Immature natural killer cell (primary cell): ENCODE measurements at regions not wholly inside any gene's neighbourhood (a gene's known extent, or its start where the extent isn't known, plus 50 kb on each side); places are given as distances from the start of the nearest gene placed in this dataset.
"Not testable (repeated sequence)": the region's sequence is repeated elsewhere in the genome, so short reads cannot be mapped to it uniquely, and the experiment has no call there.

ENCODE experiments used
- DNase-seq, 3 donors: peaks; one replicate each; pipeline ENCODE4 v3.0.0; 2022; ENCODE audit warnings: mixed read lengths in 1 of 3
- H3K27ac Mint-ChIP-seq, 6 donors: one replicate each; pipeline ENCODE4 v1.8.0; 2020; ENCODE audit warnings: mixed read lengths in 6 of 6, mild to moderate bottlenecking in 5 of 6, inconsistent platforms in 4 of 6, moderate library complexity in 3 of 6
- H3K27me3 Mint-ChIP-seq, 3 donors: one replicate each; pipeline ENCODE4 v1.8.0; 2020 to 2021; ENCODE audit warnings: low read depth in 3 of 3, mild to moderate bottlenecking in 3 of 3, mixed read lengths in 3 of 3, moderate library complexity in 3 of 3, inconsistent platforms in 1 of 3
- H3K36me3 Mint-ChIP-seq, 3 donors: one replicate each; pipeline ENCODE4 v1.8.0; 2020; ENCODE audit warnings: mixed read lengths in 3 of 3, inconsistent platforms in 2 of 3, mild to moderate bottlenecking in 2 of 3
- H3K4me1 Mint-ChIP-seq, 2 donors: one replicate each; pipeline ENCODE4 v1.8.0; 2020; ENCODE audit warnings: inconsistent platforms in 2 of 2, mild to moderate bottlenecking in 2 of 2, mixed read lengths in 2 of 2, moderate library complexity in 1 of 2
- H3K4me3 Mint-ChIP-seq, 5 donors: one replicate each; pipeline ENCODE4 v1.8.0; 2020; ENCODE audit warnings: mild to moderate bottlenecking in 5 of 5, mixed read lengths in 5 of 5, inconsistent platforms in 3 of 5, moderate library complexity in 3 of 5
- H3K9me3 Mint-ChIP-seq, 6 donors: one replicate each; pipeline ENCODE4 v1.8.0; 2020; ENCODE audit warnings: mild to moderate bottlenecking in 6 of 6, mixed read lengths in 6 of 6, inconsistent platforms in 4 of 6, moderate library complexity in 3 of 6

DNA sequence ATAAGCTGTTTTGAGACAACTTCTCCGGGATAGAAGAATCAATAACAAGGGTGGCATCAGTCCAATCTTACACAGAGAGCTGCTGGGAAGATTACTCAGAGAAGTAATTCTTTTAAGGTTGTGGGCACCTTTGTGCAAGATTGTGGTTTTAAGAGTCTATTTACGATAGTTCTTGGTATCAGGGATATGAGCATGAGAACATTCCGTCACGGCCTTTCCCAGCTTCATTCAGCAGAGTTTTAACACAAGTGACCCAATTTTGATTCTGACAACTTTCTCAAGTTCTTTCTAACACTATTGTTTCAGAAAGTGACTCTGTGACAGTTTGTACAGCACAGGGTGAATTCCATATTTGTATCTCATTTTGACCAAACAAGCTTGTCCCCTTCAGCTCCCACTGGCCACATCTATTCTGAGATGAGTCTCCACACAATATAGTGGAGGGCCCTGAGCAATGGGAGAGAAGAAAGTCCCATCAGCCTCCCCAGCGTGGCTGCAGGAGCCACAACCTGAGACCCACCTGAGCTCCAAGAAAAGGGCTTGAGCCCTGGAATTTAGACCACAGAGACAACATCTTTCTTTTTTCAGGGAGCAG is 869.2 kb downstream of the TMEM121 start:
- no peaks in the 10 kb centered on the region for H3K36me3 Mint-ChIP-seq
- no peaks in the 10 kb centered on the region for H3K9me3 Mint-ChIP-seq
- H3K27me3 Mint-ChIP-seq, result peaks cover 3 to 7% (median 5%) of the 10 kb centered on the region in 3 donors
- peak overlapping the region in 2 of 6 donors; percentile 82 for H3K27ac Mint-ChIP-seq
- no peaks in the 10 kb centered on the region for H3K4me1 Mint-ChIP-seq
- DNase-seq, result no peak
- peak overlapping the region in 1 of 5 donors; percentile 16 for H3K4me3 Mint-ChIP-seq

DNA sequence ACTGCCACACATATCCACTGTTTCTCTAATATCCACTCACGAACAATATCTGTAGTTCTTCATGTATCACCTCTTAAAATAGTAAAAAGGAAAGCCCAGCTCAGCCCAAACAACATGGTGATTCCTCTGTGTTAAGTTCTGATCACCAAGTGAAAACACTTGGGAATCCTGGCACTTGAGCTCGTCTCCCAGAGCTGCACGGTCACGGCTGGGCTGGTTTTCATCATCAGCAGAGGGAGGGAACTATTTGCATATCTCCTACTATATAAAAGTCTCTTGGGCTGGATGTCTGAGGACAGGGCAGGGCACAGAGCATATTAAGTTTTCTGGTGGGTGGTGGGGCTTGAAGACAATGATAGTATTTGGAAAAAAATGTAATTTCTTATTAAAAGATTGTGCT is 870.6 kb downstream of the TMEM121 start:
- Mint-ChIP-seq H3K4me3 (no peak overlapping the region), H3K4me1 (no peaks in the 10 kb centered on the region)

DNA sequence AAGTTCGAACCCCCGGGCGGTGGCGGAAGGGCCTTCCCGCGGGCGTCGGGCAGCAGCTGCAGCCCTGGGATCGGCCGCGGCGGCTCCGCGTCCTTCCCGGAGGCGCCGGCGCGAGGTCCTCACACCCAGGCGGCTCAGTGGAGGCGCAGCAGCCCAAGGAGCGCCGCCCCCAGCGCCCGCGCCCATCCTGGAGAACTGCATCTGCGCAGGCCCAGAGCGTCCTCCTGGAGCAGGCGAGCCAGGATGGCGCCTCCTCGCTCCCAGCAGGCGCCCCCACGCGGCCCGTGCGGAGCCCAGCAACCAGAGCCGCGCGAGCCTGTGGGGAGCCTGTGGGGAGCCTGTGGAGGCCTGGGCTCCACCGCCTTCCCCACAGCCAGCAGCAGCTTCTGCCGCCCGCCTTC is 872.5 kb downstream of the TMEM121 start:
- not testable (repeated sequence) for DNase-seq, H3K9me3 Mint-ChIP-seq, H3K27me3 Mint-ChIP-seq, H3K36me3 Mint-ChIP-seq, H3K4me1 Mint-ChIP-seq, H3K4me3 Mint-ChIP-seq, H3K27ac Mint-ChIP-seq

More for the DNA sequence above, 870.6 kb downstream of the TMEM121 start:
- H3K36me3 Mint-ChIP-seq, result no peaks in the 10 kb centered on the region
- peak overlapping the region in 1 of 6 donors; percentile 43 for H3K27ac Mint-ChIP-seq
- DNase-seq, result no peak
- peaks cover 0 to 3% (median 1%) of the 10 kb centered on the region in 3 donors for H3K27me3 Mint-ChIP-seq
- H3K9me3 Mint-ChIP-seq, result no peaks in the 10 kb centered on the region

DNA sequence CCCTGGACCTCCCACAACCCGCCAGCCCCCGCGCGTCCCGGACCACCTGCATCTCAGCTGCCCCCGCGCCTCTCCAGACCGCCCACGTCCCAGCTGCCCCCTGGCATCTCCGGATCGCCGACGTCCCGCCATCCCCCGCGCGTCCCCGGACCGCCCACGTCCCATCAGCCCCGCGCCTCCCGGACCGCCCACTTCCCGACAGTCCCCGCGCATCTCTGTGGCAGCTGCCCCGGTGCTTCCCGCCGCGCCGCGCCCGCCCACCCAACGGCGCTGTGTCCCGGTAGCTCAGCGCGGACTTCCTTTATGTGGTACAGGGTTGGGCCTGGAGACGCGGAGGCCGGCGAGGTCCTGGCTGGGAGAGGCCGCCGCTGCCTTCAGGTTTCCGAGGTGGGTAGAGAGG is 874.9 kb downstream of the TMEM121 start:
- not testable (repeated sequence) for H3K4me1 Mint-ChIP-seq, H3K36me3 Mint-ChIP-seq, H3K27ac Mint-ChIP-seq, H3K27me3 Mint-ChIP-seq, H3K9me3 Mint-ChIP-seq, DNase-seq, H3K4me3 Mint-ChIP-seq

DNA sequence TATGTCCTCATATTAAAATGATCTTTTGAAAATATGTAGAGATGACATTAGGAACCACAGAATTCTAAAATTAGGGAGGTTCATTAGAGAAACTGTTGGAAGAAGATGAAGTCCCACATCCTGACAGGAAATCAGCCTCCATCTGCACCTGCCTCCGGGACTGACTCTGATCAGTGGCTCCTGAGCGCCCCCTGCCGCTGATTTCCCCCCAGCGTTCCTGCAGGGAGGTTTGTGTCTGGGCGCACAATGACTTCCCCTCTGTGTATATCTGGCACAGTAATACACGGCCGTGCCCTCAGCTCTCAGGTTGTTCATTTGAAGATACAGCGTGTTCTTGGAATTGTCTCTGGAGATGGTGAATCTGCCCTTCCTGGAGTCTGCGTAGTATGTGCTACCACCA is 883.8 kb downstream of the TMEM121 start:
- H3K27me3 Mint-ChIP-seq, H3K4me3 Mint-ChIP-seq, H3K4me1 Mint-ChIP-seq, H3K9me3 Mint-ChIP-seq, H3K36me3 Mint-ChIP-seq, DNase-seq, H3K27ac Mint-ChIP-seq: not testable (repeated sequence)

DNA sequence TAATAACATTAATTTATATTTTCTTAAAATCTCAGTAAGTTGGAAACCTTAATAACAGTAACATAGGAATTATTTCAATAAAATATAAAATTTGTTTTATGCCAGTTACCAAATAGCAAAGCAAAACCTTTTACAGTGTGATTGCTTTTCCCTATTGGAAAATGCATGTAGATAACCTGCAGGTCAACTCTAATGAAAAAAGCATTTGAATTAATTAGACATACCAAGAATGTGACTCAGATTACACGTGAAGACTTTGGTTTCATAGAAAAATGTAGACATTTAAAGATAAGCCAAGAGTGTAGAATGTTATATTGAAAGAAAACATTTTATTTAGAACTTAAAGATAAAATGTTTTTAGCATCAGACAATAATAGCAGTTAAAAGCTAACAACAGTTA is 888.1 kb downstream of the TMEM121 start:
- Mint-ChIP-seq H3K4me3 (no peak overlapping the region), H3K9me3 (no peaks in the 10 kb centered on the region), H3K27ac (no peak overlapping the region), H3K36me3 (peaks cover 0 to 4% (median 0%) of the 10 kb centered on the region in 3 donors), H3K27me3 (peaks cover 3 to 21% (median 6%) of the 10 kb centered on the region in 3 donors), H3K4me1 (no peaks in the 10 kb centered on the region)
- no peak for DNase-seq

DNA sequence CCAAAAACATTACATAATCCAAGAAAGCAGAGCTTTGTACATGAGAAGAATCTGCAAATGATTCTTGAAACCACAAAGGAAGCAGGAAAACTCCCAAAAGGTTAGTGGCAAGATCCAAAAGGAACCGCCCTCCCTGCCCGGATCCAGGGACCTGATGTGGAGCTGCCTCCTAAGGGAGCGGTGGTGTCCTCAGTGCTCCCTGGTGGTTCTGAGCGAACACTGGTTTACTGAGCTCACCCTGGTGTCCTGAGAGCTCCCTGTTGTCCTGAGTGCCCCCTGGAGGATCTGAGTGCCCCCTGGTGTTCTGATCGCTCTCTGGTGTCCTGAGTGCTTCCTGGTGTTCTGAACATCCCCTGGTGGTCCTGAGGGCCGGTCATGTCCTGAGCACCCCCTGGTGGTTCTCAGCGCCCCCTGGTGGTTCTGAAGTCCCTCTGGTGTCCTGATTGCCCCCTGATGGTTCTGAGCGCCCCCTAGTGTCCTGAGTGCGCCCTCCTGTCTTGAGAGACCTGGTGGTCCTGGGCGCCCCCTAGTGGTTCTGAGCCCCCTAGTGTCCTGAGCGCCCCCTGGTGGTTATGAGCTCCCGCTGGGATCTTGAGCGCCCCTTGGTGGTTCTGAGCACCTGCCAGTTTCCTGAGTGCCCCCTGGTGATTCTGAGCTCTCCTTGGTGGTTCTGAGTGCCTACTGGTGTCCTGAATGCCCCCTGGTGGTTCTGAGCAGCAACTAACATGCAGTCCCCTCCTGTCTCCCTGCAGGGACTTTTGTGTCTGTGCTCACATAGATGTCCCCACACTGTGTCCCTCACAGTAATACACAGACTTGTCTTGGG is 891.1 kb downstream of the TMEM121 start:
- Mint-ChIP-seq H3K9me3 (no peaks in the 10 kb centered on the region), H3K4me1 (no peaks in the 10 kb centered on the region), H3K36me3 (peaks cover 0 to 4% (median 0%) of the 10 kb centered on the region in 3 donors), H3K27ac (peak overlapping the region in 2 of 6 donors; percentile 10 to 74), H3K4me3 (no peak overlapping the region), H3K27me3 (peaks cover 3 to 30% (median 6%) of the 10 kb centered on the region in 3 donors)
- DNase-seq, result peak; percentile 70 to 78 (median 75)

DNA sequence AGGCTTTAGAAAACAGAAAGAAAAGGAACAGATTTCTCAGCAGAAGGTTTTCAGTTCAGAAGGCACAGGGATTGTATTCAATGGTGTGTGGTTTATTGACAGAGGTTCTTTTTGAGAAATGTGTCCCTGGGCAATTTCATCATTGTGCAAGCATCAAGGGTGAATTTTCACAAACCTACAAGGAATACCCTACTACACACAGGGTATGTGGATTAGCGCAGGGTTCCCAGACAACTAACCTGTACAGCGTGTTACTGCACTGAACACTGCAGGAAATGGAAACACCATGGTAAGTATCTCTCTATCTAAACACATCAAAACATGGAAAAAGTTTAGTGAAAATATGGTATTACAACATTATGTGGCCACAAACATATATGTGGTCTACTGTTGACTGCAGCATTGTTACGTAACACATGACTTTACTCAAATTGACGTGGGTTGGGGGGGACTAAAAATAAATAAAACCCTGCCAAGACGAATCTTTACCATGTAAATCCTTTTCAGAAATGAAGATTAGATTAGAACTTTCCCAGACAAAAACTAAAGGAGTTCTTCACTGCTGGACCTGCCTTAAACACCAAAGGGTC is 893.1 kb downstream of the TMEM121 start:
- H3K27ac Mint-ChIP-seq, result no peak overlapping the region
- H3K9me3 Mint-ChIP-seq, result no peaks in the 10 kb centered on the region
- peaks cover 6 to 37% (median 11%) of the 10 kb centered on the region in 3 donors for H3K27me3 Mint-ChIP-seq
- no peak for DNase-seq
- no peaks in the 10 kb centered on the region for H3K4me1 Mint-ChIP-seq
- peaks cover 0 to 4% (median 0%) of the 10 kb centered on the region in 3 donors for H3K36me3 Mint-ChIP-seq
- no peak overlapping the region for H3K4me3 Mint-ChIP-seq

DNA sequence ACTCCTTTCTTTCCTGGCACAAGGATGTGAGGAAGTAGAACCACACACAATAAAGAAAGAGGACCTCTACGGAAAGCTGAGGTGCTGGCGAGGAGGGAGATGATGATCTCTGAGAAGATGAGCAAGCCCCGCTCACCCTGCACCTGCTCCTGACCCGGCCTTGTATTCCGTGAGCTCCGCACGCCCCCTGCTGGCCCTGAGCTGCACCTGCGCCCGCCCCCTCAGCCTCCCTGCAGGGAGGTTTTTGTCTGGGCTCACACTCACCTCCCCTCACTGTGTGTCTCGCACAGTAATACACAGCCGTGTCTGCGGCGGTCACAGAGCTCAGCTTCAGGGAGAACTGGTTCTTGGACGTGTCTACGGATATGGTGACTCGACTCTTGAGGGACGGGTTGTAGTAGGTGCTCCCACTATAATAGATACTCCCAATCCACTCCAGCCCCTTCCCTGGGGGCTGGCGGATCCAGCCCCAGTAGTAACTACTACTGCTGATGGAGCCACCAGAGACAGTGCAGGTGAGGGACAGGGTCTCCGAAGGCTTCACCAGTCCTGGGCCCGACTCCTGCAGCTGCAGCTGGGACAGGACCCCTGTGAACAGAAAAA is 895.1 kb downstream of the TMEM121 start:
- not testable (repeated sequence) for H3K4me3 Mint-ChIP-seq, H3K36me3 Mint-ChIP-seq, H3K4me1 Mint-ChIP-seq, H3K9me3 Mint-ChIP-seq, H3K27ac Mint-ChIP-seq
- peak; percentile 56 to 69 (median 59) for DNase-seq
- peaks cover 6 to 40% (median 11%) of the 10 kb centered on the region in 3 donors for H3K27me3 Mint-ChIP-seq

DNA sequence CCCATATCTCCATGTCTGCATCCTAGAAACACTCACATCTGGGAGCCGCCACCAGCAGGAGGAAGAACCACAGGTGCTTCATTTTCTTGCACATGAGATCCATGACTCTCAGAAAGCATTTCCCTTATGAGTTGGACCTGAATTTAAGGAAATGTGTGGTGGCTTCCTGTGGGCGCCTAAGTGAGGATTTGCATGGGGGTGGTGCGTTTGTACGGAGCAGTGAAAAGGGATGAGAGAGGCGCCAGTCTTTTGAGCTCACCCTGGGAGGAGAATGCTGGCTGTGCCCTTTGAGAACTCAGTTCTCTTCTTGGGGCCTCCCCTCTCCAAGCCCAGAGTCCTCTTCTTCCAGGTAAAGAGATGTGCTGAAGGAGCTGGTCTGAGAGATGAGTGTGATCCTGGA is 895.7 kb downstream of the TMEM121 start:
- peaks cover 6 to 39% (median 11%) of the 10 kb centered on the region in 3 donors for H3K27me3 Mint-ChIP-seq
- H3K27ac Mint-ChIP-seq, result no peak overlapping the region

DNA sequence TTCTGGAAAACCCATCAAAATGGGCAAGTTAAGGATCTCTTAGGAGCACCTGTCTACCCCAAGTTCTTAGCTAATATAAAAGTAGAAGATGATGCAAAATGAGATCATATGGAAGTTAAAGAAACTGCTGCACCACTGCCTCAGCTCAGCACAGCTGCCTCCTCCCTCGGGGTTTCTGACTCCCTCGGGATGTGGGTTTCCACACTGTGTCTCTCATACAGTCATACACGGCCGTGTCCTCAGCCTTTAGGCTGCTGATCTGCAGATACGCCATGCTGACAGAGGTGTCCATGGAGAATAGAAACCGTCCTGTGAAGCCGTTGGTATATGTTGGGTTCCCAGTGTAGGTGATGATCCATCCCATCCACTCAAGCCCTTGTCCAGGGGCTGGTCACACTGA is 898.8 kb downstream of the TMEM121 start:
- H3K27ac Mint-ChIP-seq, DNase-seq, H3K4me3 Mint-ChIP-seq, H3K4me1 Mint-ChIP-seq, H3K9me3 Mint-ChIP-seq, H3K36me3 Mint-ChIP-seq: not testable (repeated sequence)
- peaks cover 4 to 26% (median 5%) of the 10 kb centered on the region in 3 donors for H3K27me3 Mint-ChIP-seq

More for the DNA sequence above, 895.7 kb downstream of the TMEM121 start:
- peaks cover 0 to 4% (median 0%) of the 10 kb centered on the region in 3 donors for H3K36me3 Mint-ChIP-seq
- H3K4me3 Mint-ChIP-seq, result no peak overlapping the region
- no peak for DNase-seq
- no peaks in the 10 kb centered on the region for H3K4me1 Mint-ChIP-seq
- H3K9me3 Mint-ChIP-seq, result no peaks in the 10 kb centered on the region

DNA sequence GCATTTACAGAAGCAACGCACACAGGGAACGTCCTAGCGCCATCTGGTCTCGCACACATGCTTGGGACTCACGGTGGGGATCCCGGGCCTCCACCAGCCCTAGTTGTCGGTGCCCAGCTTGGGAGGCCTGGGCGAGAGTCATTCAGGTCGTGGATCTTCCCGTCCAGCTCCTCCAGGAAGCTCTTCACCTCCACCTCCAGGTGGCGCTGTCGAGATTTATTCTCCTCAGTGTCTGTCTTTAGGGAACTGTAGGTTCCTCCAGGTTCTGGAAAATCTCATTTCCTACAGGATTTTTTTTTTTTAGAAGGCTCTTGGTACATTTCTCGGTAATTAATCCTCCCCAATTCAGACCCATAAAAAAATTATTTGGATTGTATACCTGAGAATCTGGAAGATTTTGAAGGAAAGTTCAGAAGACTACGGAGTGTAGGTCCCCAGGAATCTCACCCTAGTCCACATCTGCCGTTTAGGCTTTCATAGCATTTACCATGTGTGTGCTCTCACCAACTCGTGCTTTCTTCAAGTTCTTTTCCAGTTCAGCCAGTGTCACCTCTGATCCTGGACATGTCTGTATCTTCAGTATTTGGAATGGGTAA is 910.0 kb downstream of the TMEM121 start:
- H3K4me1 Mint-ChIP-seq, result no peaks in the 10 kb centered on the region
- H3K9me3 Mint-ChIP-seq, result no peaks in the 10 kb centered on the region
- H3K27ac Mint-ChIP-seq, result no peak overlapping the region
- peaks cover 0 to 12% (median 9%) of the 10 kb centered on the region in 3 donors for H3K27me3 Mint-ChIP-seq
- DNase-seq, result peak; percentile 59 to 74 (median 63)
- H3K4me3 Mint-ChIP-seq, result no peak overlapping the region
- no peaks in the 10 kb centered on the region for H3K36me3 Mint-ChIP-seq

DNA sequence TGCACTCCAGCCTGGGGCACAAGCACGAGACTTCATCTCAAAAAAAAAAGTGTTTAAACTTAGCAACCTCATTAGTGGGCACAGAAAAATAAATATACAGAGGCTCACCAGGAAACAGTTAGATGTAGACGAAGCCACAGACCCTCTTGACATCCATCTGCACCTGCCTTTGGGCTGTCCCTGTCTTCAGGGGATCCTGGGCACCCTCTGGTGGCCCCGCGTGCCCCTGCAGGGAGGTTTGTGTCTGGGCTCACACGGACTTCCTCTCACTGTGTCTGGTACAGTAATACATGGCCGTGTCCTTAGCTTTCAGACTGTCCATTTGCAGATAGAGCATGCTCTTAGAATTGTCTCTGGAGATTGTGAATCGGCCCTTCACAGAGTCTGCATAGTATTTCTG is 916.5 kb downstream of the TMEM121 start:
- Mint-ChIP-seq H3K27ac (no peak overlapping the region), H3K27me3 (peaks cover 4 to 16% (median 12%) of the 10 kb centered on the region in 3 donors), H3K4me3 (no peak overlapping the region), H3K9me3 (no peaks in the 10 kb centered on the region), H3K4me1 (no peaks in the 10 kb centered on the region), H3K36me3 (no peaks in the 10 kb centered on the region)
- DNase-seq, result peak; percentile 12 to 44 (median 15)
